ENCODE measurements at regions not wholly inside any gene's neighbourhood (a gene's known extent, or its start where the extent isn't known, plus 50 kb on each side); places are given as distances from the start of the nearest gene placed in this dataset.
"Not testable (repeated sequence)": the region's sequence is repeated elsewhere in the genome, so short reads cannot be mapped to it uniquely, and the experiment has no call there.

DNA sequence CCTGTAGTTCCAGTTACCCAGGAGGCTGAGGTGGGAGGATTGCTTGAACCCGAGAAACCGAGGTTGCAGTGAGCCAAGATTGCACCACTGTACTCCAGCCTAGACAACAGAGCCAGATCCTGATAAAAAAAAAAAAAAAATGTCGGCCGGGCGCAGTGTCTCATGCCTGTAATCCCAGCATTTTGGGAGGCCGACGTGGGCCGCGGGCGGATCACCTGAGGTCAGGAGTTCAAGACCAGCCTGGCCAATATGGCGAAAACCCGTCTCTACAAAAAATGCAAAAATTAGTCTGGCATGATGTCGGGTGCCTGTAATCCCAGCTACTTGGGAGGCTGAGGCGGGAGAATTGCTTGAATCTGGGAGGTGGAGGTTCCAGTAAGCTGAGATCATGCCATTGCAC, 60.4 kb upstream of the RGPD5 start:
- H3K4me1 ChIP-seq (ENCODE audit: control insufficient read depth, insufficient read depth, low read length); DNase-seq; H3K36me3 ChIP-seq (ENCODE audit: control insufficient read depth, insufficient read depth, low read length); H3K27me3 ChIP-seq (ENCODE audit: control insufficient read depth, insufficient read depth, low read length); H3K4me3 ChIP-seq (ENCODE audit: low read length); H3K9me3 ChIP-seq (replicated peaks; ENCODE audit: control insufficient read depth, low read depth, low read length); H3K27ac ChIP-seq (ENCODE audit: low read length): not testable (repeated sequence)
- WGBS (ENCODE audit: insufficient coverage), result 87% methylated on average over 7 of the region's 14 CpGs

GRCh38 chr2:109736177-109736827, 57.8 kb upstream of the RGPD5 start:
- Histone ChIP-seq H3K4me3 (ENCODE audit: low read length) (no peak overlapping the region), H3K4me1 (ENCODE audit: control insufficient read depth, insufficient read depth, low read length) (no peaks in the 10 kb centered on the region), H3K9me3 (replicated peaks; ENCODE audit: control insufficient read depth, low read depth, low read length) (no peaks in the 10 kb centered on the region), H3K36me3 (ENCODE audit: control insufficient read depth, insufficient read depth, low read length) (no peaks in the 10 kb centered on the region), H3K27me3 (ENCODE audit: control insufficient read depth, insufficient read depth, low read length) (no peaks in the 10 kb centered on the region), H3K27ac (ENCODE audit: low read length) (no peak overlapping the region)
- WGBS (ENCODE audit: insufficient coverage), result 24% methylated on average over 6 of the region's 15 CpGs
- DNase-seq, result peak; percentile 77

Measured in muscle of leg (tissue), 3 donors.